Rectal smooth muscle tissue (tissue), 1 donor: ENCODE measurements at regions not wholly inside any gene's neighbourhood (a gene's known extent, or its start where the extent isn't known, plus 50 kb on each side); places are given as distances from the start of the nearest gene placed in this dataset.

Source experiments
- H3K27ac ChIP-seq: one replicate; pipeline ENCODE4 v1.7.0; 2013; ENCODE audit warnings: low read depth, low read length, inconsistent platforms
- H3K27me3 ChIP-seq: one replicate; pipeline ENCODE4 v1.7.0; 2013; ENCODE audit warnings: low read length; ENCODE audit not compliant: control insufficient read depth, insufficient read depth
- H3K36me3 ChIP-seq: one replicate; pipeline ENCODE4 v1.7.0; 2013; ENCODE audit warnings: low read length; ENCODE audit not compliant: control insufficient read depth, insufficient read depth
- H3K4me1 ChIP-seq: one replicate; pipeline ENCODE4 v1.7.0; 2013; ENCODE audit warnings: low read length; ENCODE audit not compliant: control insufficient read depth, insufficient read depth
- H3K4me3 ChIP-seq: one replicate; pipeline ENCODE4 v1.7.0; 2013; ENCODE audit warnings: low read length
- H3K9ac ChIP-seq: one replicate; pipeline ENCODE4 v1.7.0; 2013; ENCODE audit warnings: low read length

DNA sequence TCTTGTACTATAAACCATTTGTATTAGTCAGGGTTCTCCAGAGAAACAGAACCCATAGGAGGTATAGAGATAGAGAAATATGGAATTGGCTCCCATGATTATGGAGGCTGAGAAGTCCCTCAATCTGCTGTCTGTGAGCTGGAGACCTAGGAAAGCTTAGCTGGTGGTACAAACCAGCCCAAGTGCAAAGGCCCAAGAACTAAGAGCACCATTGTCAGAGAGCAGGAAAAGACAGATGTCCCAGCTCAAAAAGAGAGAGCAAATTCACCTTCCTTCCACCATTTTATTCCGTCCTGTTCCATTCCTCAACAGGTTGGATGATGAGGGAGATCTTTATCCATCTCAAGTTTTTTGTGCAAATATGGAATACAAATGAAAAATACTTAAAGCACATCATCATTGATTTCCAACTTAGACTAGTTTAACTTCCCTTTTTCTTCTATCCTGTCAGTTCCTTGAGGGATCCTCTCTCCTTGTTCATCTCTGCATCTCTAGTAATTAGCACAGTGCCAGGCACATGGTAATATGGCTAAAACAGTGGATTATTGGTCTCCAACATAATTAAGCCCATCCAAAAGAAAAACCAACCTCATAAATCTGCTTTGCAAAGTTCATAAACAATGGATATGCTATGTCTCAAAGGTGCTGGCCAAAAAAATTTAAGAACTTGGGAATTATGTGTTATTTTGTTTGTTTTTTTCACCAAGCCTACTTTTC, 83.1 kb upstream of the PIK3CG start:
- H3K27ac ChIP-seq = no peak overlapping the region
- H3K36me3 ChIP-seq = no peaks in the 10 kb centered on the region
- H3K4me3 ChIP-seq = no peak overlapping the region
- H3K9ac ChIP-seq = no peak overlapping the region
- no peaks in the 10 kb centered on the region for H3K4me1 ChIP-seq
- no peaks in the 10 kb centered on the region for H3K27me3 ChIP-seq

DNA sequence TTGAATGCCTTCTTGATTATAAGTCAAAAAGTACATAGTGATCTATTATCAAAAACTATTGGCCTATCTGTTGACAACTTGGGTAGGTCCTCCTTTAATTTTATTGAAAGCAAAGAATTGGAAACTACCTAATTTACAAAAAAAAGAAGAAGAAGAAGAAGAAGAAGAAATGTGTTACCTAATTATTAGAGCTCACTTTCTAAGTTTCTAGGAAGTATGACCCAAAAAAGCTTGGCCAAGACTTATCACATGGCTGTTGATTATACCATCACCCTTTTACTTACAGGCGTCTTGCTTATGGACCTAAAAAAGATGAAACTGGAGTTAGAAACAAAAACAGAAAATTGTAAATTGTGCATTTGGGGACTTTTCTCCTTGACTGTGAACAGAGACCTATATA, 81.8 kb upstream of the PIK3CG start:
- Histone ChIP-seq H3K36me3 (no peaks in the 10 kb centered on the region), H3K27ac (no peak overlapping the region), H3K27me3 (no peaks in the 10 kb centered on the region), H3K9ac (no peak overlapping the region), H3K4me3 (no peak overlapping the region), H3K4me1 (no peaks in the 10 kb centered on the region)

DNA sequence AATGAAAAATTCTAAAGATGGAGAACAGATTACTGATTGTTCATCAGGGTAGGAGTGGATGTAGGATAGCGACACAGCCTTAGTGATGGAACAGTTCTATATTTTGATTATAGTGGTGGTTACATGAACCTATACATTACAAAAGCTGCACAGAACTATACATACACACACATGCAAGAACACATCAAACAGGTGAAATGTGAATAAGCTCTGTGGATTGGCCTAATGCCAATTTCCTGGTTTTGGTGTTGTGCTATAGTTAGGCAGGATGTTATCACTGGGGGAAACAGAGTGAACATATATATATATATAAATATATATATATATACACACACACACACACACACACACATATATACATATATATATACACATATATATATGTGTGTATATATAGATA, 76.4 kb upstream of the PIK3CG start:
- H3K4me1 ChIP-seq = no peaks in the 10 kb centered on the region

DNA sequence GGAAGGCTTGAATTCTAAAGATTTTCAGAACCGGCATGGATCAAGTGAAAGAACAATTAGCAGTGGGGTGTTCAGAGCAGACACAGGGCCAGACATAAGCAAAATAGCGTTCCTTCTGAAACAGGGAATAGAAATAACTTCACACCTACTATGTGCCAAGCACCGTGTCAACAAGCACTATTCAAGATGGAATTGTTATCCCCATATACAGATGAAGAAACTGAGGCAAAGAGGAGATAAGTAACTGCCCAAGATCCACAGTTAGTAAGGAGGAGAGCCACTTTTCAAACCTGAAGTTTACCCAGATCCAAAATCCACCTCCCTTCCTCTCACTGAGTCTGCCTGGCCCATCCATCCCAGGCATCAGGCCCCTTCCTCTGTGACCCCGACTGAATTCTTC, 73.6 kb upstream of the PIK3CG start:
- H3K9ac ChIP-seq = no peak overlapping the region
- no peaks in the 10 kb centered on the region for H3K36me3 ChIP-seq
- no peak overlapping the region for H3K4me3 ChIP-seq
- H3K27ac ChIP-seq = no peak overlapping the region
- H3K4me1 ChIP-seq = no peaks in the 10 kb centered on the region
- H3K27me3 ChIP-seq = no peaks in the 10 kb centered on the region

More for the DNA sequence above, 76.4 kb upstream of the PIK3CG start:
- Histone ChIP-seq H3K27ac (no peak overlapping the region), H3K36me3 (no peaks in the 10 kb centered on the region), H3K4me3 (no peak overlapping the region), H3K9ac (no peak overlapping the region), H3K27me3 (no peaks in the 10 kb centered on the region)

DNA sequence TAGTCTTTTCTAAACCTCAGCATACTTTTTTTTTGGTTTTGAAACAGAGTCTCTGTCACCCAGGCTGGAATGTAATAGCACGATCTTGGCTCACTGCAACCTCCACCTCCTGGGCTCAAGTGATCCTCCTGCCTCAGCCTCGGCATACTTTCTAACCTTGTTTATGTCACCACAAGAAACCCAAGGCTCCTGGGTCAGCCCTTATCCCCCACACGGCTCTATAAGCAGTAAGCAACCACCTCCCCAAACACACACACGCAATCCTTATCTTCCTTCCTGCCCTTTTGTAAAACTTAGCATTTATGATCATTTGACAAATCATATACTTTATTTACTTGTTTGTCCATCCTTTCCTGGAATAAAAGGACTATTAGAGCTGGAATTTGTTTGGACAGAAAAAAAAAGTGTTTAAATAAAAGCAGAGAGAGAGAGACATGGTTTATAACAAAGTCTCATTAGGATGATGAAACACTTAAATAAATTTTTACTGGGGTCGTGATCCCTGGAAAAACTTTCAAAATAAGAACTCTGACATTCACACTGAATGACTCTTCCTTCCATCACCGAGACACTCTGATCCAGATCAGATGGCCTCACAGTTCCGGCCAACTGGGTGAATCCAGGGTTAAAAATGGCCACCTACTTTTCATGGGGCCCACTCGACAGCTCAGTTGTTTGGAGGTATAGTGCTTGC, 72.7 kb upstream of the PIK3CG start:
- no peaks in the 10 kb centered on the region for H3K27me3 ChIP-seq
- H3K9ac ChIP-seq = no peak overlapping the region
- no peak overlapping the region for H3K4me3 ChIP-seq
- no peaks in the 10 kb centered on the region for H3K36me3 ChIP-seq
- no peaks in the 10 kb centered on the region for H3K4me1 ChIP-seq
- no peak overlapping the region for H3K27ac ChIP-seq

DNA sequence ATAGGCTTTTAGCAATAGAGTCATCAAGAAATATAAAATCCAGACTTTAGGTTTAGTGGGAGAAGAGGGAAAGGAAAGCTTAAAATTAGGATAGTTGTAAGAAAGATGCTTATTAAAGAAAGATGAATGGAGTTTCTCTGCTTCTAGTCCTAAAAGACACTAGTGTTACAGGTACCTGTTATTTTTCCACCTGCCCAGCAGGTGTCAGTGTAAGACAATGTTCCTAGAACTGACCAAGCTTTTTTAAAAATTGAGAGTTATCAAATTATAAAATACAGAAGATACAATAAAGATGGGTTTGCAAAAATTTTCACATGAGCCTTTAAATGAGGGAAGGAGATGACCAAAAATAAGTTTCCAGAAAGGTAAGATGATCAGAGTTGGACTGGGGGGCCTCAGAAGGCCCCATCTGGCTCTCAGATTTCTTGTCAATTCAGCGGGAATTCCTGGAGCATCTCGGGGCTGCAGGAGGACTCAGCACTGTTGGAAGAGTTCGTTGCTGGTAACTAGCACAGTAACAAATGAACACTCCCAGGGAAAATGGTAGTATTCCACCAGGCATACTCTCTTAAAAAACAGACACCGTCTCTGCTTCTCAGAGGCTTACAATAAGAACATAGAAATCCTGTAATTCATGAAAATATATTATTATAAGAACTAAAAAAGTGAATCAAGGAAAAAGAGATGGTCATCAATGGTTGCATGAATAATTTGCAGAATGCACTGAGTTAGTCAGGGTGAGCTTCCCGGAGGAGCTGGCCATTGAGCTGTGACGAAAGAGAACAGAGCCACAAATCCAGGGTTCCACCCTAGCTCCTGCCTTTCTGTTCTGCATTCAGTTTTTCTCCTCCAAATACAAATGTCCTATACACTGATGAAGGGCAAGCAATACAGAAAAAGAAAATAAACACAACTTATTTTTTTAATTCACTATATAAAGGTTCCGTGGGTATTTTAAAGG, 71.8 kb upstream of the PIK3CG start:
- no peaks in the 10 kb centered on the region for H3K27me3 ChIP-seq
- no peak overlapping the region for H3K9ac ChIP-seq
- no peaks in the 10 kb centered on the region for H3K4me1 ChIP-seq
- no peak overlapping the region for H3K27ac ChIP-seq
- H3K36me3 ChIP-seq = no peaks in the 10 kb centered on the region
- H3K4me3 ChIP-seq = no peak overlapping the region

DNA sequence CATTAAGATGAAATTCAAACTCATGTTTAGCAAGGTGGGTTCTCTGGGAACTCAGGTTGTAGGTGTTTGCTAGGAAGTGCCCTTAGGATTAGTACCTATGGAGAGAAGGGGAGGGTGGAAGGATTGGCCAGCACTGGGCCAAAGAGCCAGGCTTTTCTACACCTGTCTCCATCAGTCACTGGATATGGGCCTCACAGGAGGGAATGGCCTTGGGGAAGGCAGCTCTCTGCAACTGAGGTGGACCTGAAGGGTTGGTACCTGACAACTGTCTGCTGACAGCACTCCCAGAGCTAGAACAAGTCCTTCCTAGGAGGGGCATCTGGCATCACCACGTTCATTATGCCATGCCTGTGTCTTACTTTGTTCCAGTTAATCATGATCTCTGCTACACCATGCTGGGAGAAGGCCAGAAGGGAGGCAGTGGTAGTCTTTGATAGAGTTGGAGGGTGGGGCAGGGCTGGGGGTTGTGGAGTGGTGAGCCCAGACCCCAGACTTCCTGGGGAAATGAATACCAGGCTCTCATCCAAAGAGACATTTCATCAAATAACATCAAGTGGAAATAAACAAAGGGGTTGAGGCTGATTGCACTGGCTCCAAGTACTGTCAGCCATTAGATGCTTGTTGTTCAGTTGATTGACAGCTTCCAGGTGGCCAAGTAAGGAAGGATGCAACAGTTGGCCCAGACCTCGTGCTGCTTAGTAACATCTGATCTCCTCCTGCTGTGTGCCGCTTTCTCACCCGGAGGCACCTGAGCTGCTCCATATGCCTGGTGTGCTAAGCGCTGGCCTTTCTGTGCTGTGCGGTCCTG, 70.6 kb upstream of the PIK3CG start:
- Histone ChIP-seq H3K27me3 (no peaks in the 10 kb centered on the region), H3K4me1 (no peaks in the 10 kb centered on the region), H3K9ac (no peak overlapping the region), H3K4me3 (no peak overlapping the region), H3K36me3 (no peaks in the 10 kb centered on the region), H3K27ac (no peak overlapping the region)

DNA sequence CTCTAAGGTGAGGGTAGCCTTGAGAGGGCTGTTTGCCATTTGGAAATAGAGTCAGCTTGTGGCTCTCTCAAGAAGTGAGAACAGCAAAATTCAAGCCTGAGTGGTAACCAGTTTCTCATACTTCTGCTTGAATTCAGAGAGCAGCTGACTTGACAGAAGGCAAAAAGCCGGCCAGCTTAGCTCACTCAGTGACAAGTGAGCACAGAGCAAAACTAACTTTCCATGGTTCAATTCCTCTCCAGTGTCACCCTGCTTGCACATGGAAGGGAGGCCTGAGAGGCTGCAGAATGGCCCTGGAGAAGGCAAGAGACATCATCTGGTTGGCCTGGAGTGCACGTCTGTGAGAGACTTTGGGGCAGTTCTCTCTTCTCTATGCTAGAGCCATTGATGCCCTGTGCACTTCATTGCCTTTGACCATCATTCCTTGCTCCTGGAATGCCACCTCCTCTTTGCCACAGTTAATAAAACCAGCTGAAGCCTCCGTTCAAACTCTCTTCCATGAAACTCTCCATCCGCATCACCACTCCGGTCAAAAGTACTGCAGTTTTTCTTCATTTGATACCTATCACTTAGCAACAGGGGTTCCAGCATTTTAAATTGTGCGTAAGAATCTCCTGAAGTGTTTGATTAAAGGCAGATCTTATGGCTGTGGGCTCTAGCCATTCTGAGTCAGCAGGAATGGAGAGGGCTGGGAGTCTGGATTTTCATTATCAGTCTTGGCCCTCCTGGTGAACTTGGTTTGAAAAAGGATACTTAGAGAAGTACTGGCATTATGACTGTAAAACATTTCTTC, 69.8 kb upstream of the PIK3CG start:
- no peak overlapping the region for H3K4me3 ChIP-seq
- H3K36me3 ChIP-seq = no peaks in the 10 kb centered on the region
- no peak overlapping the region for H3K27ac ChIP-seq
- H3K27me3 ChIP-seq = no peaks in the 10 kb centered on the region
- H3K4me1 ChIP-seq = no peaks in the 10 kb centered on the region
- no peak overlapping the region for H3K9ac ChIP-seq

DNA sequence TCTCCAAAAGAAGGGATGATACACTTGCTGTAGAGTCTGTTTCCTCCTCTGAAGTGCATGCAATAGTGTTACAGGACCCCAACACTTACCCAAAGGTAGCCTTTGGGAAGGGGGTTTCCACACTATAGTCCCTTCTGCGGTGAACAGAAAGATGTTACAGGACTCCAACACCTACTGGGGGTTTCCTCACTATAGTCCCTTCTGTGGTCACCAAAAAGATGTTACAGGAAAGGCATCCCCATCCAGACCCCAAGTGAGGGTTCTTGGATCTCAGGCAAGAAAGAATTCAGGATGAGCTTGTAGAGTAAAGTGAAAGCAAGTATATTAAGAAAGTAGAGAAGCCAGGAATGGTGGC, 69.2 kb upstream of the PIK3CG start:
- Histone ChIP-seq H3K9ac (no peak overlapping the region), H3K4me1 (no peaks in the 10 kb centered on the region), H3K36me3 (no peaks in the 10 kb centered on the region), H3K27ac (no peak overlapping the region), H3K27me3 (no peaks in the 10 kb centered on the region), H3K4me3 (no peak overlapping the region)

DNA sequence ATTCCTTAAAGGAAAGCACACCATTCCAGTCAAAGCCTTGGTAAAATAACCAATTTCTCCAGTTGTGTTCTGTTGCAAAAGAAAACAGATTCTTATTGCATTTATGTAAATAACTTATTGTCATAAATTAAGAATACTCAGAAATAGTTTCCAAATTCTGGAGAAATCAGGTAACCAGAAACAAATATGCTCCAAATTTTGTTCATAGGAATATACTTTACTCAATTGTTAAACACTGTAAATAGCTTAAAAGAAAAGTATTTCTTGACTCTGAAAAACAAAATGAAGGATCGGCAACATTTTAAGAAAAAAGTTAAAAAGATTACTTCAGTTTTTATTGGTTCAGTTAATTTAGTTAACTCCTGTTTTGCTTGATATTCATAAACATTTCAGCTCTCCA, 67.1 kb upstream of the PIK3CG start:
- H3K9ac ChIP-seq = no peak overlapping the region
- H3K4me1 ChIP-seq = no peaks in the 10 kb centered on the region
- H3K27ac ChIP-seq = no peak overlapping the region
- H3K27me3 ChIP-seq = no peaks in the 10 kb centered on the region
- H3K36me3 ChIP-seq = no peaks in the 10 kb centered on the region
- no peak overlapping the region for H3K4me3 ChIP-seq

DNA sequence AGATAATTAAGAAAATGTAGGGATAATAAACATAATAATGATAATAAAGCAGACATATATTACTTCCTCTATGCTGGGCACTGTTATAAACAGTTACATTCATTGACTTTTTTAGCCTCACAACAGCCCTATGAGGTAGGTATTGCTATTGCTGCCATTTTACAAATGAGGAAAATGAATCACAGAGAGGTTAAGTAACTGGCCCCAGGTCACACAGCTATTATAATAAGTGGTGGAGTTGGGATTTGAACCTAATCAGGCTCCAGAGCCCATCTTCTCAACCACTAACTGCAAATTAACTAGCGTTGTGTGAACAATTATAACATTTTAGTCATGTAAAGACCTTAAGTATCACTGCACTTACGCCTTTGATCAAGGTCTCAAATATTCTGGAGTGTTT, 62.5 kb upstream of the PIK3CG start:
- Histone ChIP-seq H3K36me3 (no peaks in the 10 kb centered on the region), H3K9ac (no peak overlapping the region), H3K27me3 (no peaks in the 10 kb centered on the region), H3K4me3 (no peak overlapping the region), H3K4me1 (no peaks in the 10 kb centered on the region), H3K27ac (no peak overlapping the region)
